ENCODE measurements at regions not wholly inside any gene's neighbourhood (a gene's known extent, or its start where the extent isn't known, plus 50 kb on each side); places are given as distances from the start of the nearest gene placed in this dataset.

DNA sequence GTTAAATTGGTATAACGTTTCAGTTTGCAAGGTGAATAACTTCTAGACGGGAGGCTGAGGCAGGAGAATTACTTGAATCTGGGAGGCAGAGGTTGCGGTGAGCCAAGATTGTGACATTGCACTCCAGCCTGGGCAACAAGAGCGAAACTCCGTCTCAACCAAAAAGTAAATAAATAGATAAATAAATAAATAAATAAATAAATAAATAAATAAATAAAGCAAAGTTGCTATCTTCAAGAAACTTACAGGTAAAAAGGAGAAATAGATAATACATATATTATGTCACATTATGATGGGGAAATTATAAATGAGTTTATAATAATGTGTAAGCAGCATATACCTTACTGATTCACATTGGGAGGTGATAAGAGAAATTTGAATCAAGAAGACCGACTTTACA, 1966.0 kb downstream of the PCDH7 start:
- H3K56ac ChIP-seq (ENCODE audit: insufficient read length, low read depth, low read length), result no peak overlapping the region

More for the DNA sequence above, 1966.0 kb downstream of the PCDH7 start:
- Histone ChIP-seq H3K9me3 (ENCODE audit: control insufficient read depth, low read depth, low read length) (no peaks in the 10 kb centered on the region), H3T11ph (ENCODE audit: low read length) (no peak overlapping the region), H3K27me3 (ENCODE audit: insufficient read depth, low read length) (no peaks in the 10 kb centered on the region), H3K4me1 (ENCODE audit: insufficient read depth, low read length) (no peaks in the 10 kb centered on the region; the same call in 1 of the 2 replicates), H3K79me2 (ENCODE audit: insufficient read depth, low read length) (no peaks in the 10 kb centered on the region), H3K18ac (ENCODE audit: insufficient read length, low read depth, low read length) (no peak overlapping the region), H2BK15ac (ENCODE audit: low read depth, low read length) (no peak overlapping the region), H3K27ac (ENCODE audit: insufficient read length, low read depth, low read length) (no peak overlapping the region), H3K9ac (ENCODE audit: extremely low read depth, insufficient read length, low read length) (no peak overlapping the region), H3K79me1 (ENCODE audit: insufficient read depth, low read depth, low read length, poor library complexity, severe bottlenecking) (no peaks in the 10 kb centered on the region), H4K91ac (ENCODE audit: insufficient read length, low read depth, low read length) (no peak overlapping the region), H2BK12ac (ENCODE audit: insufficient read length, low read depth, low read length) (no peak overlapping the region), H4K5ac (ENCODE audit: insufficient read length, low read depth, low read length) (no peak overlapping the region), H2BK5ac (ENCODE audit: insufficient read length, low read length) (no peak overlapping the region), H3K23me2 (ENCODE audit: insufficient read length, low read depth, low read length, poor library complexity, severe bottlenecking) (no peaks in the 10 kb centered on the region), H2BK120ac (ENCODE audit: low read depth, low read length, poor library complexity, severe bottlenecking) (no peak overlapping the region), H4K20me1 (ENCODE audit: control insufficient read depth, insufficient read depth, insufficient read length) (no peaks in the 10 kb centered on the region), H2BK20ac (ENCODE audit: low read depth, low read length, poor library complexity, severe bottlenecking) (no peak overlapping the region), H3K4ac (ENCODE audit: low read depth, low read length) (no peak overlapping the region), H3K4me2 (ENCODE audit: insufficient read depth, insufficient read length, low read length) (no peak overlapping the region), H3K14ac (ENCODE audit: insufficient read depth, low read length) (no peak overlapping the region), H3K23ac (ENCODE audit: insufficient read length, low read depth, low read length) (no peak overlapping the region), H2AFZ (ENCODE audit: low read length) (no peak overlapping the region), H2AK5ac (ENCODE audit: insufficient read length, low read length) (no peak overlapping the region), H4K8ac (replicated peaks; ENCODE audit: insufficient read length, low read depth, low read length) (no peak overlapping the region)
- TF ChIP-seq, protein P1, sequence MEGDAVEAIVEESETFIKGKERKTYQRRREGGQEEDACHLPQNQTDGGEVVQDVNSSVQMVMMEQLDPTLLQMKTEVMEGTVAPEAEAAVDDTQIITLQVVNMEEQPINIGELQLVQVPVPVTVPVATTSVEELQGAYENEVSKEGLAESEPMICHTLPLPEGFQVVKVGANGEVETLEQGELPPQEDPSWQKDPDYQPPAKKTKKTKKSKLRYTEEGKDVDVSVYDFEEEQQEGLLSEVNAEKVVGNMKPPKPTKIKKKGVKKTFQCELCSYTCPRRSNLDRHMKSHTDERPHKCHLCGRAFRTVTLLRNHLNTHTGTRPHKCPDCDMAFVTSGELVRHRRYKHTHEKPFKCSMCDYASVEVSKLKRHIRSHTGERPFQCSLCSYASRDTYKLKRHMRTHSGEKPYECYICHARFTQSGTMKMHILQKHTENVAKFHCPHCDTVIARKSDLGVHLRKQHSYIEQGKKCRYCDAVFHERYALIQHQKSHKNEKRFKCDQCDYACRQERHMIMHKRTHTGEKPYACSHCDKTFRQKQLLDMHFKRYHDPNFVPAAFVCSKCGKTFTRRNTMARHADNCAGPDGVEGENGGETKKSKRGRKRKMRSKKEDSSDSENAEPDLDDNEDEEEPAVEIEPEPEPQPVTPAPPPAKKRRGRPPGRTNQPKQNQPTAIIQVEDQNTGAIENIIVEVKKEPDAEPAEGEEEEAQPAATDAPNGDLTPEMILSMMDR (conservative IDR thresholded peaks at IDR 0.05), result no peak
- Mint-ChIP-seq H3K36me3 (ENCODE audit: insufficient read depth in 1 of 3, low read depth in 3 of 3) (peaks cover 0 to 3% (median 0%) of the 10 kb centered on the region in 3 experiments; a peak in 2 of 7 replicates), H3K9me3 (peaks cover 0 to 2% of the 10 kb centered on the region in 2 experiments; a peak in 2 of 5 replicates), H3K4me3 (no peak overlapping the region), H3K27ac (no peak overlapping the region), H3K27me3 (ENCODE audit: low read depth) (no peaks in the 10 kb centered on the region), H3K4me1 (peaks cover 18 to 22% of the 10 kb centered on the region in 2 experiments)
- no CpG with 5 or more reads among the region's 6 CpGs for WGBS (ENCODE audit: extremely low coverage, insufficient read length, low lambda C conversion rate)
- DNase-seq, result no peak

Data from H9 (cell line).